Epithelial cell of esophagus (primary cell): ENCODE measurements at regions not wholly inside any gene's neighbourhood (a gene's known extent, or its start where the extent isn't known, plus 50 kb on each side); places are given as distances from the start of the nearest gene placed in this dataset.

Experiments used
- DNase-seq: peaks from one replicate; pipeline ENCODE4 v3.0.0; 2010; ENCODE audit warnings: low read depth
- H3K4me3 ChIP-seq: 2 replicates; pipeline ENCODE4 v1.5.1; 2011; ENCODE audit warnings: mild to moderate bottlenecking, low read length, control low read depth
- CTCF ChIP-seq: IDR thresholded peaks from 2 replicates; pipeline ENCODE4 v1.5.1; 2011; ENCODE audit warnings: low read depth, mild to moderate bottlenecking, low read length, control low read depth, inconsistent platforms; ENCODE audit not compliant: insufficient read depth; ENCODE audit errors: missing control alignments

GRCh38 chr2:123636232-123636631, 388.9 kb upstream of the CNTNAP5 start:
- no peak overlapping the region for H3K4me3 ChIP-seq
- no peak for DNase-seq
- no peak for TF ChIP-seq CTCF

GRCh38 chr2:123640685-123641335, 384.3 kb upstream of the CNTNAP5 start:
- no peak for DNase-seq
- TF ChIP-seq CTCF = no peak
- no peak overlapping the region for H3K4me3 ChIP-seq

GRCh38 chr2:123644053-123644452, 381.0 kb upstream of the CNTNAP5 start:
- DNase-seq = no peak
- TF ChIP-seq CTCF = no peak
- H3K4me3 ChIP-seq = no peak overlapping the region

- DNase-seq = no peak
- H3K4me3 ChIP-seq = no peak overlapping the region
- TF ChIP-seq CTCF = no peak
Measured at GRCh38 chr2:123648016-123648415, 377.1 kb upstream of the CNTNAP5 start.

- no peak overlapping the region for H3K4me3 ChIP-seq
- no peak for DNase-seq
- no peak for TF ChIP-seq CTCF
Measured at GRCh38 chr2:123648956-123649355, 376.1 kb upstream of the CNTNAP5 start.

GRCh38 chr2:123651151-123651550, 373.9 kb upstream of the CNTNAP5 start:
- H3K4me3 ChIP-seq = no peak overlapping the region
- TF ChIP-seq CTCF = no peak
- DNase-seq = no peak

GRCh38 chr2:123652320-123652719, 372.8 kb upstream of the CNTNAP5 start:
- H3K4me3 ChIP-seq = no peak overlapping the region
- DNase-seq = no peak
- TF ChIP-seq CTCF = no peak
